Right atrium auricular region (tissue), 2 donors: ENCODE measurements at regions not wholly inside any gene's neighbourhood (a gene's known extent, or its start where the extent isn't known, plus 50 kb on each side); places are given as distances from the start of the nearest gene placed in this dataset.
A peak's percentile ranks its signal among the peaks of the same experiment; 100 is the strongest.

Experiments used
- DNase-seq: peaks from one replicate; pipeline ENCODE4 v3.0.0-alpha.2; 2019; ENCODE audit warnings: low spot score
- H3K27ac ChIP-seq, 2 donors: fragments of 200-600 bp; sonication (generic); 1 replicate in 1 of 2; 2 replicates in 1 of 2; pipeline ENCODE4 v1.5.1; 2016 to 2019
- H3K27me3 ChIP-seq, 2 donors: fragments of 200-600 bp; sonication (generic); one replicate each; pipeline versions ENCODE4 v1.5.1 to v1.6.0; 2017 to 2019
- H3K36me3 ChIP-seq: fragments of 200-600 bp; sonication (generic); one replicate; pipeline ENCODE4 v1.5.1; 2016
- H3K4me1 ChIP-seq, 2 donors: fragments of 200-600 bp; sonication (generic); one replicate each; pipeline versions ENCODE4 v1.5.1 to v1.6.0; 2017 to 2019
- H3K4me3 ChIP-seq, 2 donors: fragments of 200-600 bp; sonication (generic); 1 replicate in 1 of 2; 2 replicates in 1 of 2; pipeline ENCODE4 v1.5.1; 2017 to 2019; ENCODE audit warnings: mild to moderate bottlenecking in 1 of 2, moderate library complexity in 1 of 2
- H3K9me3 ChIP-seq, 2 donors: fragments of 200-600 bp; sonication (generic); one replicate each; pipeline ENCODE4 v1.5.1; 2019
- CTCF ChIP-seq, 2 donors: fragments of 200-600 bp; sonication (generic); IDR thresholded peaks; one replicate each; pipeline ENCODE4 v1.5.1; 2019; ENCODE audit warnings: antibody characterized with exemption in 2 of 2

GRCh38 chr15:77543159-77543882 is 89.4 kb downstream of the LINGO1 start:
- TF ChIP-seq CTCF (IDR thresholded peaks at IDR 0.05), result peak; percentile 88 to 98
- peaks cover 0 to 56% of the 10 kb centered on the region in 2 donors for H3K4me1 ChIP-seq
- H3K27ac ChIP-seq, result peak overlapping the region; percentile 57 to 59
- no peaks in the 10 kb centered on the region for H3K9me3 ChIP-seq
- no peaks in the 10 kb centered on the region for H3K27me3 ChIP-seq
- peak; percentile 87 for DNase-seq
- H3K36me3 ChIP-seq, result no peaks in the 10 kb centered on the region
- H3K4me3 ChIP-seq, result peak overlapping the region in 1 of 2 donors; percentile 38

GRCh38 chr15:77542491-77543001 is 90.2 kb downstream of the LINGO1 start:
- no peaks in the 10 kb centered on the region for H3K36me3 ChIP-seq
- H3K27me3 ChIP-seq, result no peaks in the 10 kb centered on the region
- H3K4me3 ChIP-seq, result no peak overlapping the region
- H3K9me3 ChIP-seq, result no peaks in the 10 kb centered on the region
- DNase-seq, result no peak
- peak overlapping the region; percentile 57 to 59 for H3K27ac ChIP-seq
- no peak for TF ChIP-seq CTCF (IDR thresholded peaks at IDR 0.05)
- H3K4me1 ChIP-seq, result peaks cover 0 to 63% of the 10 kb centered on the region in 2 donors

GRCh38 chr15:77541421-77542181 is 91.1 kb downstream of the LINGO1 start:
- no peaks in the 10 kb centered on the region for H3K36me3 ChIP-seq
- H3K4me3 ChIP-seq, result no peak overlapping the region
- no peak for TF ChIP-seq CTCF (IDR thresholded peaks at IDR 0.05)
- H3K4me1 ChIP-seq, result peaks cover 0 to 63% of the 10 kb centered on the region in 2 donors
- no peaks in the 10 kb centered on the region for H3K9me3 ChIP-seq
- peak overlapping the region; percentile 40 to 56 for H3K27ac ChIP-seq
- H3K27me3 ChIP-seq, result no peaks in the 10 kb centered on the region
- no peak for DNase-seq

- peaks cover 0 to 60% of the 10 kb centered on the region in 2 donors for H3K4me1 ChIP-seq
Observed at GRCh38 chr15:77540312-77541060, 92.2 kb downstream of the LINGO1 start.

More at GRCh38 chr15:77540312-77541060, 92.2 kb downstream of the LINGO1 start:
- TF ChIP-seq CTCF (IDR thresholded peaks at IDR 0.05), result no peak
- no peak for DNase-seq
- H3K36me3 ChIP-seq, result no peaks in the 10 kb centered on the region
- H3K4me3 ChIP-seq, result no peak overlapping the region
- peak overlapping the region in 1 of 2 donors; percentile 56 for H3K27ac ChIP-seq
- H3K9me3 ChIP-seq, result no peaks in the 10 kb centered on the region
- no peaks in the 10 kb centered on the region for H3K27me3 ChIP-seq
